MM.1S (cell line): ENCODE measurements at regions not wholly inside any gene's neighbourhood (a gene's known extent, or its start where the extent isn't known, plus 50 kb on each side); places are given as distances from the start of the nearest gene placed in this dataset.

Experiments used
- CTCF ChIP-seq: fragments of 300-600 bp; sonication (generic); IDR thresholded peaks from 2 replicates; pipeline ENCODE4 v1.5.1; 2016; ENCODE audit warnings: antibody characterized with exemption, low read length, mixed read lengths
- EZH2 ChIP-seq: fragments of 300-600 bp; sonication (generic); optimal IDR thresholded peaks from 2 replicates; pipeline ENCODE3; 2017; ENCODE audit warnings: low read depth, mild to moderate bottlenecking, antibody characterized with exemption, low read length, mixed read lengths
- EZH2phosphoT487 ChIP-seq: fragments of 300-600 bp; sonication (generic); IDR thresholded peaks from 2 replicates; pipeline ENCODE4 v1.6.1; 2018; ENCODE audit warnings: antibody characterized with exemption, low read length

DNA sequence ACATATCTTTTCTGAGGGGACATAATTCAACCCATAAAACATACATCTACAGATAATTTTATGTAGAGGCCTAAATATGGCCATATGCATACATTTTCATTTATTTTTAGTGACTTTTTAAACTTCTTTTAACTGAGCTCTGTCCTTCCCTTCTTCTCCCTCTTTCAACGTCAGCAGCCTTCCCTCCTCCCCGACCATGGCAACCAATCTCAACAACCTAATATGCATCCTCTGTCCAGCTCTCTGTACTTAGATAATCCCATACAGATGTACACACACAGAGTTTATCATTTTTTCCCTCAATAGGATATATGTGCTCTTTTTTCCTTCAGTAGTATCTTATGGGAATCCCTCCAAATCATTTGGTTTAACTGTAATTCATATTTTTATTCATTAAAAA is 94.3 kb downstream of the CCDC71L start:
- TF ChIP-seq CTCF (no peak), EZH2phosphoT487 (no peak), EZH2 (no peak)
